ENCODE measurements at regions not wholly inside any gene's neighbourhood (a gene's known extent, or its start where the extent isn't known, plus 50 kb on each side); places are given as distances from the start of the nearest gene placed in this dataset.

- TF ChIP-seq CTCF (IDR thresholded peaks at IDR 0.05; ENCODE audit: borderline replicate concordance, extremely low read depth, insufficient read depth), result no peak
- no peak overlapping the region for H3K27ac ChIP-seq (ENCODE audit: low read depth in 2 of 2, low read length in 2 of 2)
- no peaks in the 10 kb centered on the region for H3K27me3 ChIP-seq (ENCODE audit: control insufficient read depth, insufficient read depth, low read length)
- FAIRE-seq (no peak), DNase-seq (no peak)
- intact Hi-C loops (cut with DNase I), result no loop called here
- no peaks in the 10 kb centered on the region for H3K9me3 ChIP-seq (ENCODE audit: control insufficient read depth in 2 of 3, insufficient read depth in 1 of 3, low read length in 3 of 3)
- no peaks in the 10 kb centered on the region for H3K36me3 ChIP-seq (ENCODE audit: control insufficient read depth in 2 of 3, insufficient read depth in 3 of 3, low read length in 3 of 3)
- H3K4me3 ChIP-seq (ENCODE audit: low read length in 3 of 3), result no peak overlapping the region
- H3K9ac ChIP-seq (ENCODE audit: low read length in 3 of 3), result no peak overlapping the region
- no peaks in the 10 kb centered on the region for H3K4me1 ChIP-seq (ENCODE audit: control insufficient read depth in 2 of 3, insufficient read depth in 2 of 3, low read depth in 1 of 3, low read length in 3 of 3)
These were observed 321.0 kb downstream of the COG6 start for GRCh38 chr13:39976481-39976880.

GRCh38 chr13:39981056-39981455 is 325.6 kb downstream of the COG6 start:
- no peak for DNase-seq
- no peaks in the 10 kb centered on the region for H3K4me1 ChIP-seq (ENCODE audit: control insufficient read depth in 2 of 3, insufficient read depth in 2 of 3, low read depth in 1 of 3, low read length in 3 of 3)
- no peaks in the 10 kb centered on the region for H3K36me3 ChIP-seq (ENCODE audit: control insufficient read depth in 2 of 3, insufficient read depth in 3 of 3, low read length in 3 of 3)
- H3K27ac ChIP-seq (ENCODE audit: low read depth in 2 of 2, low read length in 2 of 2), result no peak overlapping the region
- no peaks in the 10 kb centered on the region for H3K27me3 ChIP-seq (ENCODE audit: control insufficient read depth, insufficient read depth, low read length)
- no peak for FAIRE-seq
- intact Hi-C loops (cut with DNase I), result no loop called here
- no peak overlapping the region for H3K9ac ChIP-seq (ENCODE audit: low read length in 3 of 3)
- H3K4me3 ChIP-seq (ENCODE audit: low read length in 3 of 3), result no peak overlapping the region
- no peak for TF ChIP-seq CTCF (IDR thresholded peaks at IDR 0.05; ENCODE audit: borderline replicate concordance, extremely low read depth, insufficient read depth)
- no peaks in the 10 kb centered on the region for H3K9me3 ChIP-seq (ENCODE audit: control insufficient read depth in 2 of 3, insufficient read depth in 1 of 3, low read length in 3 of 3)

- no peak overlapping the region for H3K4me3 ChIP-seq (ENCODE audit: low read length in 3 of 3)
- no peaks in the 10 kb centered on the region for H3K4me1 ChIP-seq (ENCODE audit: control insufficient read depth in 2 of 3, insufficient read depth in 2 of 3, low read depth in 1 of 3, low read length in 3 of 3)
- intact Hi-C loops (cut with DNase I), result no loop called here
- H3K36me3 ChIP-seq (ENCODE audit: control insufficient read depth in 2 of 3, insufficient read depth in 3 of 3, low read length in 3 of 3), result no peaks in the 10 kb centered on the region
- no peak overlapping the region for H3K9ac ChIP-seq (ENCODE audit: low read length in 3 of 3)
- H3K27me3 ChIP-seq (ENCODE audit: control insufficient read depth, insufficient read depth, low read length), result no peaks in the 10 kb centered on the region
- H3K27ac ChIP-seq (ENCODE audit: low read depth in 2 of 2, low read length in 2 of 2), result no peak overlapping the region
- FAIRE-seq (no peak), DNase-seq (no peak)
- H3K9me3 ChIP-seq (ENCODE audit: control insufficient read depth in 2 of 3, insufficient read depth in 1 of 3, low read length in 3 of 3), result no peaks in the 10 kb centered on the region
- no peak for TF ChIP-seq CTCF (IDR thresholded peaks at IDR 0.05; ENCODE audit: borderline replicate concordance, extremely low read depth, insufficient read depth)
These were observed 327.3 kb downstream of the COG6 start for GRCh38 chr13:39982745-39983144.

GRCh38 chr13:39985071-39985470 is 329.6 kb downstream of the COG6 start:
- no peaks in the 10 kb centered on the region for H3K9me3 ChIP-seq (ENCODE audit: control insufficient read depth in 2 of 3, insufficient read depth in 1 of 3, low read length in 3 of 3)
- TF ChIP-seq CTCF (IDR thresholded peaks at IDR 0.05; ENCODE audit: borderline replicate concordance, extremely low read depth, insufficient read depth), result no peak
- H3K27me3 ChIP-seq (ENCODE audit: control insufficient read depth, insufficient read depth, low read length), result no peaks in the 10 kb centered on the region
- intact Hi-C loops (cut with DNase I), result no loop called here
- no peaks in the 10 kb centered on the region for H3K36me3 ChIP-seq (ENCODE audit: control insufficient read depth in 2 of 3, insufficient read depth in 3 of 3, low read length in 3 of 3)
- DNase-seq (peak in 1 of 5 donors; percentile 10), FAIRE-seq (no peak)
- H3K9ac ChIP-seq (ENCODE audit: low read length in 3 of 3), result no peak overlapping the region
- H3K27ac ChIP-seq (ENCODE audit: low read depth in 2 of 2, low read length in 2 of 2), result no peak overlapping the region
- no peaks in the 10 kb centered on the region for H3K4me1 ChIP-seq (ENCODE audit: control insufficient read depth in 2 of 3, insufficient read depth in 2 of 3, low read depth in 1 of 3, low read length in 3 of 3)
- no peak overlapping the region for H3K4me3 ChIP-seq (ENCODE audit: low read length in 3 of 3)
